ENCODE measurements at regions not wholly inside any gene's neighbourhood (a gene's known extent, or its start where the extent isn't known, plus 50 kb on each side); places are given as distances from the start of the nearest gene placed in this dataset.

DNA sequence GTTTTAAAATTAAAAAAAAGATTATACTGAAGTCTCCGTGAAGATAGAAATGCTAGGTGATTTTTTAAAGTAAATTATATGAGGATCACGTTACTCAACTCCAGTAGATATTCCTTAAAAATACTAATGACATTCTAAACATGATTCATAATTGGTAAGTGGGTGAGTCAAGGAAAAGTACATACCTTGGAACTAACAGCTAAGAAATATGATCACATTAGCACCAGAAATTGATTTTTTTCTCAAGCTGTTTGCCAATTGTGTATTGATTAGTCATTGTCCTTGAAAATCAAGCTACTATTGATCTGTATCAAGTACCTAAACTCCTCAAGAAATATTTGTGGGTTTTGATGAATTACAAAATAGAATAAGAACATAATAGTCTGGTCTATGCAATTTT is 362.6 kb upstream of the PPP1R2C start:
- no peak overlapping the region for H3K4me3 ChIP-seq (replicated peaks; ENCODE audit: low read depth, low read length)
- no peaks in the 10 kb centered on the region for H3K27me3 ChIP-seq (replicated peaks; ENCODE audit: control insufficient read depth, insufficient read depth, low read length)
- no peak for TF ChIP-seq CTCF (IDR thresholded peaks at IDR 0.05; ENCODE audit: insufficient read depth, low read length, poor library complexity, severe bottlenecking)
- no peak for DNase-seq (ENCODE audit: extremely low read depth, insufficient read length)
- no peaks in the 10 kb centered on the region for H3K36me3 ChIP-seq (ENCODE audit: control insufficient read depth, insufficient read depth, low read length)

DNA sequence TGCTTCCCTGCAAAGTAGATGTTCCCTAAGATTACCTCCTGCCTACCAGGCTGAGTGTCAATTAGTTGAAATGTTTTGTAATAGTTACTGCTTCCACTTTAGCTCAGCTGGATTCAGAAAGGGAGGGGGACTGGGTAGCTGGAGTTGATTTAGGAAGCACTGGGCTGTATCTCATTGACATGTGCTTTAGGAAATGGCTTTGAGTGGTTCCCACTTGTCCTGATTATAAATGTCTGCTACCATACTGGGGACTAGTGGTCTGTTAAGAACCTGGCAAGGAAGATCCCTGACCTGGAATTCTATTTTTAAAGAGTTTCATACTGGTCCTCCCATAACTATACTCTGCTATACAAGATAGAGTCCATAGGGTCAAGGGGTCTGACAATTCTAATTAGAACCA is 363.9 kb upstream of the PPP1R2C start:
- Histone ChIP-seq H3K4me3 (replicated peaks; ENCODE audit: low read depth, low read length) (no peak overlapping the region), H3K36me3 (ENCODE audit: control insufficient read depth, insufficient read depth, low read length) (no peaks in the 10 kb centered on the region), H3K27me3 (replicated peaks; ENCODE audit: control insufficient read depth, insufficient read depth, low read length) (no peaks in the 10 kb centered on the region)
- no peak for TF ChIP-seq CTCF (IDR thresholded peaks at IDR 0.05; ENCODE audit: insufficient read depth, low read length, poor library complexity, severe bottlenecking)
- DNase-seq (ENCODE audit: extremely low read depth, insufficient read length) = no peak

DNA sequence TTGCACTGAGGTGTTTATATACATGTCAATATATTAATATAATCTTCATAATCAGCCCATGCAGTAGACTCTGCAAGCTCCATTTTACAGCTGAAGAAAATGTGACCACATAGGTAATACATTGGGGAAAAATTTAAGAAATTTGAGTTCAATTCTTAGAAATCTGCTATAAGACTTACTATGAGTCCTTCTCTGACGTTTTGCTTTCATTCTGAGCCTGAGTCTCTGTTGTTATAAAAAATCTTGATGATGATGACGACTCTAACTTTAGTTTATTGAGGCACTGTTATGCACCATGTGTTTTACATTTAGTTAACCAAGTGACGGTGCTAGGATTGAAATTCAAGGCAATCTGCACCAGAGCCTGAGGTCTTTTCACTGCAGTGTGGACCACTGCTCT is 370.3 kb upstream of the PPP1R2C start:
- TF ChIP-seq CTCF (IDR thresholded peaks at IDR 0.05; ENCODE audit: insufficient read depth, low read length, poor library complexity, severe bottlenecking) = no peak
- Histone ChIP-seq H3K4me3 (replicated peaks; ENCODE audit: low read depth, low read length) (no peak overlapping the region), H3K36me3 (ENCODE audit: control insufficient read depth, insufficient read depth, low read length) (no peaks in the 10 kb centered on the region), H3K27me3 (replicated peaks; ENCODE audit: control insufficient read depth, insufficient read depth, low read length) (no peaks in the 10 kb centered on the region)
- DNase-seq (ENCODE audit: extremely low read depth, insufficient read length) = no peak

DNA sequence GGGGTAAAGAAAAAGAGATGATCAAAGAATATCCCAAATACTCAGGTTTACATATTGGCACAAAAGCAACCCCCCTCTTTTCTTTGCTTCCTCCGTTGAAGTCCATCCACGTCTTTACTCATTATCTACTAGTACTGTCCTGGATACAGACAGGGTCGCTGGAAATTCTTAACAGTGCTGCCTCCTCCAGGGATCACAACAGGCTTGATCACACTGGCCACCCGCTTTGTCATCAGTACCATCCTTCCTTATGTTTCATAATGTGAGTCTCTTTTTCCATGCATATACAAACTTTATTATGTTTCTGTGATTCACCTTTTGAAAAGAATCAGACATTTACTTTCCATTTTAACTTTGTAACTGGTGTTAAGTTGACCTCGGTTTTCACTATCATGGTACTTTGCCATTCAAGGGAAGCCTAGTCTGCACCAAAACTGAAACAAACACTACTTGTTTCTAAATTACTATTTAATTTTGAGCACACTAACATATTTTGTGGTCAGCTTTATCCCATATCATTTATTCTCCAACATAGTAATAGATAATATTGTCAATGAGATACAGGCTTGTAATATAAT is 387.5 kb upstream of the PPP1R2C start:
- DNase-seq (ENCODE audit: extremely low read depth, insufficient read length) = no peak
- no peak for TF ChIP-seq CTCF (IDR thresholded peaks at IDR 0.05; ENCODE audit: insufficient read depth, low read length, poor library complexity, severe bottlenecking)
- H3K27me3 ChIP-seq (replicated peaks; ENCODE audit: control insufficient read depth, insufficient read depth, low read length) = no peaks in the 10 kb centered on the region
- H3K36me3 ChIP-seq (ENCODE audit: control insufficient read depth, insufficient read depth, low read length) = no peaks in the 10 kb centered on the region
- H3K4me3 ChIP-seq (replicated peaks; ENCODE audit: low read depth, low read length) = no peak overlapping the region

DNA sequence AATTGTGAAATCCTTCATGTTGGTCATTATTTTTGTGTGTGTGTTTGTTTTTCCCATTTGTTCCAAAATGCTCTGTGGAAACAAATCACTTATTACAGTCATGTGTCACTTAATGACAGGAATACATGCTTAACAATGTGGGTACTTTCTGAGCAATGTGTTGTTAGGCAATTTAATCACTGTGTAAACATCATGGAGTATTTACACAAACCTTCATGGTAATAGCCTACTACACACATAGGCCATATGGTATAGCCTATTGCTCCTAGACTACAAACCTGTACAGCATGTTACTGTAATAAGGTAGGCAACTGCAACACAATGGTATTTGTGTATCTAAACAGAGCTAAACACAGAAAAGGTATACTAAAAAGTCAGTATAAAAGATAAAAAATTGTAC is 388.9 kb upstream of the PPP1R2C start:
- Histone ChIP-seq H3K4me3 (replicated peaks; ENCODE audit: low read depth, low read length) (no peak overlapping the region), H3K27me3 (replicated peaks; ENCODE audit: control insufficient read depth, insufficient read depth, low read length) (no peaks in the 10 kb centered on the region), H3K36me3 (ENCODE audit: control insufficient read depth, insufficient read depth, low read length) (no peaks in the 10 kb centered on the region)
- no peak for DNase-seq (ENCODE audit: extremely low read depth, insufficient read length)
- TF ChIP-seq CTCF (IDR thresholded peaks at IDR 0.05; ENCODE audit: insufficient read depth, low read length, poor library complexity, severe bottlenecking) = no peak

- Histone ChIP-seq H3K4me3 (replicated peaks; ENCODE audit: low read depth, low read length) (no peak overlapping the region), H3K36me3 (ENCODE audit: control insufficient read depth, insufficient read depth, low read length) (no peaks in the 10 kb centered on the region), H3K27me3 (replicated peaks; ENCODE audit: control insufficient read depth, insufficient read depth, low read length) (no peaks in the 10 kb centered on the region)
- TF ChIP-seq CTCF (IDR thresholded peaks at IDR 0.05; ENCODE audit: insufficient read depth, low read length, poor library complexity, severe bottlenecking) = no peak
- no peak for DNase-seq (ENCODE audit: extremely low read depth, insufficient read length)
Observed at GRCh38 chrX:43175434-43175833, 397.5 kb upstream of the PPP1R2C start.
